ENCODE measurements at regions not wholly inside any gene's neighbourhood (a gene's known extent, or its start where the extent isn't known, plus 50 kb on each side); places are given as distances from the start of the nearest gene placed in this dataset.

GRCh38 chr13:64289702-64290101, 2874.1 kb upstream of the PCDH20 start:
- TF ChIP-seq CTCF (IDR thresholded peaks at IDR 0.05 in 2 of 3, conservative IDR thresholded peaks at IDR 0.05 in 1 of 3; ENCODE audit: borderline replicate concordance in 1 of 3, insufficient read depth in 1 of 3, low read depth in 2 of 3, low read length in 2 of 3) (no peak), ZBTB33 (IDR thresholded peaks at IDR 0.05; ENCODE audit: extremely low read depth, insufficient replicate concordance, low read length) (no peak), ZNF274 (IDR thresholded peaks at IDR 0.05; ENCODE audit: low read depth, low read length) (no peak), MAX (IDR thresholded peaks at IDR 0.05) (no peak), ELF1 (IDR thresholded peaks at IDR 0.05; ENCODE audit: borderline replicate concordance, low read depth) (no peak), FOSL1 (IDR thresholded peaks at IDR 0.05; ENCODE audit: low read depth) (no peak), CEBPB (IDR thresholded peaks at IDR 0.05; ENCODE audit: low read depth) (no peak), RAD21 (IDR thresholded peaks at IDR 0.05; ENCODE audit: low read depth) (no peak), CBX3 (IDR thresholded peaks at IDR 0.05; ENCODE audit: low read depth) (no peak), EZH2phosphoT487 (IDR thresholded peaks at IDR 0.05; ENCODE audit: borderline replicate concordance) (no peak), EZH2 (IDR thresholded peaks at IDR 0.05) (no peak), ATF3 (IDR thresholded peaks at IDR 0.05) (no peak), POLR2AphosphoS5 (IDR thresholded peaks at IDR 0.05; ENCODE audit: low read depth, low read length) (no peak), POLR2A (IDR thresholded peaks at IDR 0.05; ENCODE audit: borderline replicate concordance, extremely low read depth, insufficient read depth, insufficient read length) (no peak), EGR1 (IDR thresholded peaks at IDR 0.05; ENCODE audit: low read depth) (no peak), SP1 (IDR thresholded peaks at IDR 0.05; ENCODE audit: low read depth) (no peak), ZFX (IDR thresholded peaks at IDR 0.05) (no peak)
- no peak overlapping the region for H3K27ac ChIP-seq (ENCODE audit: low read depth, low read length)
- no peaks in the 10 kb centered on the region; the same call in 1 of the 2 replicates for H3K9me2 ChIP-seq (ENCODE audit: insufficient read depth)
- H3K4me3 ChIP-seq (replicated peaks in 1 of 2; ENCODE audit: low read depth in 1 of 2, low read length in 2 of 2), result no peak overlapping the region
- ChIA-PET RAD21 (ENCODE audit: low non-redundant PET in 1 of 2, low total read pairs in 2 of 2, uncharacterized antibody in 2 of 2, unreplicated experiment in 2 of 2) (no interaction called here), CTCF (no interaction called here), POLR2A (no interaction called here)
- H3K27me3 ChIP-seq (ENCODE audit: insufficient read depth, low read length), result no peaks in the 10 kb centered on the region
- no peaks in the 10 kb centered on the region for H3K4me1 ChIP-seq (ENCODE audit: control insufficient read depth in 1 of 2, insufficient read depth in 2 of 2, low read length in 2 of 2)
- no peaks in the 10 kb centered on the region for H4K20me1 ChIP-seq (ENCODE audit: insufficient read depth)
- DNase-seq (ENCODE audit: low read depth, low spot score) (no peak), ATAC-seq (no peak)
- no peak overlapping the region for H3K4me2 ChIP-seq (ENCODE audit: low read length)
- no peaks in the 10 kb centered on the region for H3K9me3 ChIP-seq (ENCODE audit: control insufficient read depth in 1 of 2, insufficient read depth in 1 of 2, low read depth in 1 of 2, low read length in 2 of 2)
- H2AFZ ChIP-seq (ENCODE audit: low read depth, low read length, poor library complexity, severe bottlenecking), result no peak overlapping the region
- no peak overlapping the region for H3K9ac ChIP-seq (ENCODE audit: low read length)
- no TSS peak for BruUV-seq (replicated peaks)
- intact Hi-C loops (cut with micrococcal nuclease), result no loop called here
- no peaks in the 10 kb centered on the region for H3K36me3 ChIP-seq (ENCODE audit: control insufficient read depth in 1 of 2, insufficient read depth in 2 of 2, low read length in 2 of 2)
- H3K79me2 ChIP-seq (ENCODE audit: insufficient read depth, low read length), result no peaks in the 10 kb centered on the region

All from HCT116 (cell line).